AG09319 (cell line): ENCODE measurements at regions not wholly inside any gene's neighbourhood (a gene's known extent, or its start where the extent isn't known, plus 50 kb on each side); places are given as distances from the start of the nearest gene placed in this dataset.

Experiments
- DNase-seq: peaks from one replicate; pipeline ENCODE4 v3.0.0-alpha.2; 2010; ENCODE audit warnings: low read depth; ENCODE audit errors: extremely low read depth
- CTCF ChIP-seq: IDR thresholded peaks from 2 replicates; pipeline ENCODE4 v1.5.1; 2011; ENCODE audit warnings: low read depth, mild to moderate bottlenecking, inconsistent platforms, low read length, moderate library complexity

- no peak for TF ChIP-seq CTCF
Observed at GRCh38 chr20:41782730-41783406, 164.7 kb upstream of the CHD6 start.

GRCh38 chr20:41782255-41782654 is 164.1 kb upstream of the CHD6 start:
- no peak for TF ChIP-seq CTCF
- no peak for DNase-seq

More at GRCh38 chr20:41782730-41783406, 164.7 kb upstream of the CHD6 start:
- DNase-seq = no peak

- no peak for DNase-seq
- TF ChIP-seq CTCF = no peak
Observed at GRCh38 chr20:41776421-41776820, 158.2 kb upstream of the CHD6 start.

GRCh38 chr20:41774291-41774690 is 156.1 kb upstream of the CHD6 start:
- DNase-seq = no peak
- TF ChIP-seq CTCF = no peak

GRCh38 chr20:41770965-41771364 is 152.8 kb upstream of the CHD6 start:
- no peak for TF ChIP-seq CTCF
- DNase-seq = no peak

GRCh38 chr20:41770427-41770826 is 152.2 kb upstream of the CHD6 start:
- DNase-seq = no peak
- TF ChIP-seq CTCF = no peak

- TF ChIP-seq CTCF = no peak
Observed at GRCh38 chr20:41769592-41770018, 151.4 kb upstream of the CHD6 start.

More at GRCh38 chr20:41769592-41770018, 151.4 kb upstream of the CHD6 start:
- no peak for DNase-seq
